Left renal cortex interstitium (tissue), 4 donors: ENCODE measurements at regions not wholly inside any gene's neighbourhood (a gene's known extent, or its start where the extent isn't known, plus 50 kb on each side); places are given as distances from the start of the nearest gene placed in this dataset.

Experiments used
- DNase-seq, 4 donors: peaks; one replicate each; pipeline ENCODE4 v3.0.0-alpha.2; 2013; ENCODE audit warnings: low read depth in 4 of 4, low spot score in 2 of 4, missing footprints in 1 of 4

GRCh38 chr12:24036438-24037216, 87.2 kb upstream of the SOX5 start:
- no peak for DNase-seq

- no peak for DNase-seq
Observed at GRCh38 chr12:24034894-24035293, 85.4 kb upstream of the SOX5 start.

- no peak for DNase-seq
Observed at GRCh38 chr12:24034160-24034559, 84.7 kb upstream of the SOX5 start.

GRCh38 chr12:24027352-24027751, 77.9 kb upstream of the SOX5 start:
- DNase-seq, result no peak

- no peak for DNase-seq
Observed at GRCh38 chr12:24025153-24025798, 75.8 kb upstream of the SOX5 start.

- no peak for DNase-seq
Observed at GRCh38 chr12:24023081-24023480, 73.6 kb upstream of the SOX5 start.

- DNase-seq, result no peak
Observed at GRCh38 chr12:24021164-24021502, 71.7 kb upstream of the SOX5 start.

GRCh38 chr12:24020397-24021163, 71.1 kb upstream of the SOX5 start:
- DNase-seq, result no peak

- no peak for DNase-seq
Observed at GRCh38 chr12:24015833-24016160, 66.3 kb upstream of the SOX5 start.

- DNase-seq, result no peak
Observed at GRCh38 chr12:24014915-24015832, 65.7 kb upstream of the SOX5 start.

- DNase-seq, result no peak
Observed at GRCh38 chr12:24014240-24014639, 64.8 kb upstream of the SOX5 start.

GRCh38 chr12:24012528-24012927, 63.1 kb upstream of the SOX5 start:
- no peak for DNase-seq

GRCh38 chr12:24011927-24012507, 62.5 kb upstream of the SOX5 start:
- no peak for DNase-seq

GRCh38 chr12:24008166-24008565, 58.7 kb upstream of the SOX5 start:
- no peak for DNase-seq
